Lung (tissue), 11 donors: ENCODE measurements at regions not wholly inside any gene's neighbourhood (a gene's known extent, or its start where the extent isn't known, plus 50 kb on each side); places are given as distances from the start of the nearest gene placed in this dataset.

ENCODE experiments used
- ATAC-seq: fragments of 200-7000 bp; cut with Tn5 transposase; one replicate; pipeline ENCODE4 v1.9.1; 2020; ENCODE audit warnings: moderate number of reproducible peaks; ENCODE audit not compliant: insufficient read depth, low FRiP score
- DNase-seq, 3 donors: peaks; one replicate each; pipeline ENCODE4 v3.0.0-alpha.2; 2013 to 2017
- H3K27ac ChIP-seq, 2 donors: one replicate each; pipeline ENCODE4 v1.5.1; 2013; ENCODE audit warnings: mild to moderate bottlenecking in 2 of 2, moderate library complexity in 2 of 2, control low read depth in 1 of 2, inconsistent platforms in 1 of 2, low read depth in 1 of 2, low read length in 1 of 2
- H3K27me3 ChIP-seq, 3 donors: one replicate each; pipeline ENCODE4 v1.5.1; 2013; ENCODE audit warnings: low read length in 2 of 3; ENCODE audit not compliant: control insufficient read depth in 3 of 3, insufficient read depth in 3 of 3
- H3K36me3 ChIP-seq, 4 donors: one replicate each; pipeline ENCODE4 v1.5.1; 2013; ENCODE audit warnings: low read length in 4 of 4, mild to moderate bottlenecking in 1 of 4, moderate library complexity in 1 of 4; ENCODE audit not compliant: control insufficient read depth in 4 of 4, insufficient read depth in 4 of 4
- H3K4me1 ChIP-seq, 5 donors: one replicate each; pipeline ENCODE4 v1.5.1; 2013; ENCODE audit warnings: low read length in 5 of 5, mild to moderate bottlenecking in 2 of 5, moderate library complexity in 1 of 5; ENCODE audit not compliant: control insufficient read depth in 5 of 5, insufficient read depth in 5 of 5
- H3K4me3 ChIP-seq: one replicate; pipeline ENCODE4 v1.5.1; 2013; ENCODE audit warnings: mild to moderate bottlenecking, control low read depth, moderate library complexity
- H3K9ac ChIP-seq, 2 donors: one replicate each; pipeline ENCODE4 v1.5.1; 2013; ENCODE audit warnings: low read length in 2 of 2, control low read depth in 1 of 2; ENCODE audit not compliant: insufficient read depth in 1 of 2
- H3K9me3 ChIP-seq, 4 donors: one replicate each; pipeline ENCODE4 v1.5.1; 2013; ENCODE audit warnings: low read length in 3 of 4, mild to moderate bottlenecking in 1 of 4, moderate library complexity in 1 of 4; ENCODE audit not compliant: control insufficient read depth in 4 of 4, insufficient read depth in 3 of 4
- WGBS, 2 donors: extraction: QIAGEN DNeasy Blood & Tissue Kit; methylation state at CpG; one replicate each; pipeline ENCODE4 v1.1.7; 2013; 5-methylcytosine and 5-hydroxymethylcytosine counted together
- TF ChIP-seq, protein P1 (sequence below): IDR thresholded peaks from 2 replicates; pipeline ENCODE4 v1.5.1; 2012; ENCODE audit warnings: mild to moderate bottlenecking; ENCODE audit errors: control extremely low read depth, extremely low read depth
- donor health status: control.
- donor health status: control.
- donor health status: Bipolar disorder and iron deficiency.
- donor health status: healthy.
- donor health status: DM: yes; HTN: yes; CAD: no.

DNA sequence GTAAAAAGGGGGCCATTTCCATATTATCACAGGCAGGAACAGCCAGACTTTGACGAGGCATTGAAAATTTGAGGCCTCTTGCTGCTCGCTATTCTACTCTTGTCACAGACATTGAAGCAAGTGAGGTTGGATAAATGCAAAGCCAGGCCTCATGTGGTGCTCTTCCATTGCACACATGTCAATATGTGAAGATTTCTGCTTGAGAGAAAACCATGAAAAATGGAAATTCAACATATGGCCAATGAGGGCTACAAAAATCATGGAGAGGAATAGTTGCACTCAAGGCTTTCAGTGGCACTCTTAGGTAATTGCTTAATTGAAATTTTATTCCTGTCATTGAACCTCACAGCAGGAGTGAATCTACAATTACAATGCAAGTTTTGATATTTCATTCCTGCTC lies 185.6 kb upstream of the MBNL1 start:
- WGBS, 2 donors = 63 to 74% methylated on average over 2 of the region's 2 CpGs
- H3K9me3 ChIP-seq = peaks cover 0 to 5% (median 0%) of the 10 kb centered on the region in 4 donors
- ATAC-seq (no peak), DNase-seq (no peak)
- TF ChIP-seq, protein P1, sequence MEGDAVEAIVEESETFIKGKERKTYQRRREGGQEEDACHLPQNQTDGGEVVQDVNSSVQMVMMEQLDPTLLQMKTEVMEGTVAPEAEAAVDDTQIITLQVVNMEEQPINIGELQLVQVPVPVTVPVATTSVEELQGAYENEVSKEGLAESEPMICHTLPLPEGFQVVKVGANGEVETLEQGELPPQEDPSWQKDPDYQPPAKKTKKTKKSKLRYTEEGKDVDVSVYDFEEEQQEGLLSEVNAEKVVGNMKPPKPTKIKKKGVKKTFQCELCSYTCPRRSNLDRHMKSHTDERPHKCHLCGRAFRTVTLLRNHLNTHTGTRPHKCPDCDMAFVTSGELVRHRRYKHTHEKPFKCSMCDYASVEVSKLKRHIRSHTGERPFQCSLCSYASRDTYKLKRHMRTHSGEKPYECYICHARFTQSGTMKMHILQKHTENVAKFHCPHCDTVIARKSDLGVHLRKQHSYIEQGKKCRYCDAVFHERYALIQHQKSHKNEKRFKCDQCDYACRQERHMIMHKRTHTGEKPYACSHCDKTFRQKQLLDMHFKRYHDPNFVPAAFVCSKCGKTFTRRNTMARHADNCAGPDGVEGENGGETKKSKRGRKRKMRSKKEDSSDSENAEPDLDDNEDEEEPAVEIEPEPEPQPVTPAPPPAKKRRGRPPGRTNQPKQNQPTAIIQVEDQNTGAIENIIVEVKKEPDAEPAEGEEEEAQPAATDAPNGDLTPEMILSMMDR = no peak
- no peaks in the 10 kb centered on the region for H3K36me3 ChIP-seq
- no peak overlapping the region for H3K4me3 ChIP-seq
- H3K9ac ChIP-seq = no peak overlapping the region
- H3K4me1 ChIP-seq = no peaks in the 10 kb centered on the region
- no peaks in the 10 kb centered on the region for H3K27me3 ChIP-seq
- H3K27ac ChIP-seq = no peak overlapping the region

DNA sequence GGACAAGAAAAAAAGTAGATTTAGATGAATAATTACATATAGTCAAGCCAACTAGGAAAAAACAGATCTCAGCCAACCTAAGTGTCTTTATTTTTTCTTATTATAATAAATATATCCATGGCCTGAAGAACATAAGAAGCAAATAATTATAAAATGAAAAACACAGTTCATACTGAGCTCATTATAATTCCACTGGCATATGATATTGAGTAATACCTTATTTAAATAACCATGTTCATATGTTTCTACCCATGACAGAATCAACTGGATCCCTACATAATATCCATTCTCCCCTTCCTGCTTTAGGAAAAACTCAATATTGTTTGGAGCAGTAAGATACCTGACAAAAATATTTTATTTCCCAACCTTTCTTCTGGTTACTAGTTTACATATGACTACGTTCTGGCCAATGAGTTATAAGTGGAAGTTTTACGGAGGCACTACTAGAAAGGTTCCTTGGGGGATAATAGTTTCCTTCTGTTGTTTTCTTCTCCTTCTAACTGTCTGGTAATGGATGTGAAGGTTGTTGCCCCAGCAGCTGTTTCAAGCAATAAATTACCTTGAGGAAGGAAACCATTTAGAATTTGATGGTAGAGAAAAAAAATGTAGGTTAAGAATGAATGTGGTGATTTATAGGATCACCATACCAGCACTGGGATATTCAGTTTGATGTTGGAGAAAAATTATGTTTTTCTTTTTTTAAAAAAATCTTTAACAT lies 184.1 kb upstream of the MBNL1 start:
- TF ChIP-seq, protein P1 = no peak
- Histone ChIP-seq H3K27me3 (no peaks in the 10 kb centered on the region), H3K4me3 (no peak overlapping the region), H3K27ac (no peak overlapping the region), H3K36me3 (no peaks in the 10 kb centered on the region), H3K9me3 (peaks cover 0 to 4% (median 0%) of the 10 kb centered on the region in 4 donors), H3K9ac (no peak overlapping the region), H3K4me1 (no peaks in the 10 kb centered on the region)
- 58 to 74% methylated on average over 2 of the region's 2 CpGs for WGBS, 2 donors
- ATAC-seq = no peak
- no peak for DNase-seq

DNA sequence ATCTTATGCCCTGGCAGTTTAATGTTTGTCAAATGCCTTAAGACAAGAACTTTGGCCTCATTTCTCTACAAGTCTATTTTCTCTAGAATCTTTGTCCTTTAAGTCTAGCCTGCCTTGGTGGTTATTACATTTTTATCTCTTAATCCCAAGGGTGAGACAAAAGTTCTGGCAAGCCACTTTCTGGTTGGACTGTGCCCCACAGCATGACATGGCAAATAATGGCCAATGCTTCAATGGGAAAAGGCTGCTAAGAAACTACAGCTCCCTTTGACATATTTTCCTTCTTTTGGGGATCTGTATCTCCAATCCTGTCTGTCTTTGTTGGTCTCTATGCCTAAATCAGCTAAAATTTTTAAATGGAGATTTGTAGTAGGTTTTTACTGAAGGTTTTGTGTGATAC lies 181.6 kb upstream of the MBNL1 start:
- Histone ChIP-seq H3K9me3 (no peaks in the 10 kb centered on the region), H3K36me3 (no peaks in the 10 kb centered on the region), H3K9ac (no peak overlapping the region), H3K4me1 (no peaks in the 10 kb centered on the region), H3K4me3 (no peak overlapping the region), H3K27ac (no peak overlapping the region), H3K27me3 (no peaks in the 10 kb centered on the region)
- DNase-seq (no peak), ATAC-seq (no peak)
- TF ChIP-seq, protein P1 = no peak

DNA sequence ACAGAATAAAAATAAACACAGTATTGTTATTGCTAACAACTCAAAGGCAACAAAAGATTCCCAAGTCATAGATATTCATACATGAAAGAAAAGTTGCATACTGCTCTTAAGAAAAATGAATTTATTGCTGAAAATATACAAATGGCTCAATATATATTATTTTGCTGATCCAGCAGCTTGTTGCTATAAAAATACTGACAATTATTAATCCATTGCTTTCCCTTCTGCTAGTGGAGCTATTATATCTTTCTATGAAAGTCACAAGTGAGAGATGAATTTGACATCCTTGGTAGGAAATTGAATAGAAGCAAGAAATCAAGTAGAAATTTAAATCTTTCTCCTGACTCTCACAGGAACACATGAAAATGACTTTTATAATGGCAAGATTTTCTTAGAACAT lies 179.2 kb upstream of the MBNL1 start:
- Histone ChIP-seq H3K9me3 (no peaks in the 10 kb centered on the region), H3K4me1 (no peaks in the 10 kb centered on the region), H3K27me3 (no peaks in the 10 kb centered on the region), H3K9ac (no peak overlapping the region), H3K36me3 (no peaks in the 10 kb centered on the region), H3K4me3 (no peak overlapping the region), H3K27ac (no peak overlapping the region)
- TF ChIP-seq, protein P1 = no peak
- no peak for ATAC-seq
- no peak for DNase-seq
